ENCODE measurements at regions not wholly inside any gene's neighbourhood (a gene's known extent, or its start where the extent isn't known, plus 50 kb on each side); places are given as distances from the start of the nearest gene placed in this dataset.

GRCh38 chr2:212686285-212686895 is 147.8 kb upstream of the ERBB4 start:
- no TSS peak for BruUV-seq (replicated peaks)
- Mint-ChIP-seq H3K36me3 (ENCODE audit: insufficient read depth, unreplicated experiment) (no peaks in the 10 kb centered on the region), H3K9me3 (ENCODE audit: unreplicated experiment) (no peaks in the 10 kb centered on the region), H3K4me1 (ENCODE audit: low read depth, unreplicated experiment) (no peaks in the 10 kb centered on the region), H3K27ac (ENCODE audit: unreplicated experiment) (no peak overlapping the region), H3K27me3 (ENCODE audit: insufficient read depth, unreplicated experiment) (peaks cover 3% of the 10 kb centered on the region), H3K4me3 (ENCODE audit: unreplicated experiment) (no peak overlapping the region)
- intact Hi-C loops (cut with micrococcal nuclease; ENCODE audit: unreplicated experiment), result loop anchor here (1.0 to 10.0 kb wide), 5 partner anchors 91 to 556 kb away; no protein-coding TSS in a partner anchor
- Histone ChIP-seq H3K4me1 (no peaks in the 10 kb centered on the region; the same call in 1 of the 2 replicates), H3K9me3 (no peaks in the 10 kb centered on the region), H3K4me3 (ENCODE audit: low read depth, low read length) (no peak overlapping the region), H3K27me3 (replicated peaks; ENCODE audit: control insufficient read depth, insufficient read depth, low read length) (no peaks in the 10 kb centered on the region), H3K36me3 (ENCODE audit: control insufficient read depth, insufficient read depth, low read length) (no peaks in the 10 kb centered on the region)
- peak; percentile 86 to 89 for TF ChIP-seq CTCF (IDR thresholded peaks at IDR 0.05; ENCODE audit: insufficient read depth in 1 of 2, low read depth in 1 of 2, low read length in 1 of 2, severe bottlenecking in 1 of 2, unreplicated experiment in 1 of 2)
- CTCF ChIA-PET, result interaction anchor here (1.0 kb wide), 1 partner anchor 467 kb away, joined by 3 read pairs; no protein-coding TSS in a partner anchor
- POLR2A ChIA-PET, result no interaction called here
- peak; percentile 54 to 57 for DNase-seq

GRCh38 chr2:212683346-212684097 is 144.9 kb upstream of the ERBB4 start:
- BruUV-seq (replicated peaks), result no TSS peak
- Histone ChIP-seq H3K36me3 (ENCODE audit: control insufficient read depth, insufficient read depth, low read length) (no peaks in the 10 kb centered on the region), H3K4me3 (ENCODE audit: low read depth, low read length) (no peak overlapping the region), H3K4me1 (no peaks in the 10 kb centered on the region; the same call in 1 of the 2 replicates), H3K9me3 (no peaks in the 10 kb centered on the region), H3K27me3 (replicated peaks; ENCODE audit: control insufficient read depth, insufficient read depth, low read length) (no peaks in the 10 kb centered on the region)
- DNase-seq, result no peak
- Mint-ChIP-seq H3K9me3 (ENCODE audit: unreplicated experiment) (no peaks in the 10 kb centered on the region), H3K4me3 (ENCODE audit: unreplicated experiment) (no peak overlapping the region), H3K27me3 (ENCODE audit: insufficient read depth, unreplicated experiment) (peaks cover 4% of the 10 kb centered on the region), H3K4me1 (ENCODE audit: low read depth, unreplicated experiment) (no peaks in the 10 kb centered on the region), H3K27ac (ENCODE audit: unreplicated experiment) (no peak overlapping the region), H3K36me3 (ENCODE audit: insufficient read depth, unreplicated experiment) (no peaks in the 10 kb centered on the region)
- POLR2A ChIA-PET, result no interaction called here
- no peak for TF ChIP-seq CTCF (IDR thresholded peaks at IDR 0.05; ENCODE audit: insufficient read depth in 1 of 2, low read depth in 1 of 2, low read length in 1 of 2, severe bottlenecking in 1 of 2, unreplicated experiment in 1 of 2)
- intact Hi-C loops (cut with micrococcal nuclease; ENCODE audit: unreplicated experiment), result loop anchor here (10.0 kb wide), 1 partner anchor 321 kb away; no protein-coding TSS in a partner anchor
- CTCF ChIA-PET, result interaction anchor here (0.6 kb wide), 1 partner anchor 1448 kb away, joined by 4 read pairs; no protein-coding TSS in a partner anchor

- H3K4me1 Mint-ChIP-seq (ENCODE audit: low read depth, unreplicated experiment), result no peaks in the 10 kb centered on the region
- intact Hi-C loops (cut with micrococcal nuclease; ENCODE audit: unreplicated experiment), result loop anchor here (10.0 kb wide), 1 partner anchor 322 kb away; no protein-coding TSS in a partner anchor
- no peaks in the 10 kb centered on the region; the same call in 1 of the 2 replicates for H3K4me1 ChIP-seq
- H3K36me3 ChIP-seq (ENCODE audit: control insufficient read depth, insufficient read depth, low read length), result no peaks in the 10 kb centered on the region
- no peak for DNase-seq
- ChIA-PET CTCF (no interaction called here), POLR2A (no interaction called here)
- BruUV-seq (replicated peaks), result no TSS peak
- H3K27ac Mint-ChIP-seq (ENCODE audit: unreplicated experiment), result no peak overlapping the region
- no peaks in the 10 kb centered on the region for H3K27me3 ChIP-seq (replicated peaks; ENCODE audit: control insufficient read depth, insufficient read depth, low read length)
- H3K36me3 Mint-ChIP-seq (ENCODE audit: insufficient read depth, unreplicated experiment), result no peaks in the 10 kb centered on the region
- H3K4me3 ChIP-seq (ENCODE audit: low read depth, low read length), result no peak overlapping the region
- H3K27me3 Mint-ChIP-seq (ENCODE audit: insufficient read depth, unreplicated experiment), result peaks cover 4% of the 10 kb centered on the region
- no peak for TF ChIP-seq CTCF (IDR thresholded peaks at IDR 0.05; ENCODE audit: insufficient read depth in 1 of 2, low read depth in 1 of 2, low read length in 1 of 2, severe bottlenecking in 1 of 2, unreplicated experiment in 1 of 2)
- H3K9me3 ChIP-seq, result no peaks in the 10 kb centered on the region
- H3K4me3 Mint-ChIP-seq (ENCODE audit: unreplicated experiment), result no peak overlapping the region
- H3K9me3 Mint-ChIP-seq (ENCODE audit: unreplicated experiment), result no peaks in the 10 kb centered on the region
These were observed 144.3 kb upstream of the ERBB4 start for GRCh38 chr2:212682937-212683336.

Data from Caco-2 (cell line).